ENCODE measurements at regions not wholly inside any gene's neighbourhood (a gene's known extent, or its start where the extent isn't known, plus 50 kb on each side); places are given as distances from the start of the nearest gene placed in this dataset.

DNA sequence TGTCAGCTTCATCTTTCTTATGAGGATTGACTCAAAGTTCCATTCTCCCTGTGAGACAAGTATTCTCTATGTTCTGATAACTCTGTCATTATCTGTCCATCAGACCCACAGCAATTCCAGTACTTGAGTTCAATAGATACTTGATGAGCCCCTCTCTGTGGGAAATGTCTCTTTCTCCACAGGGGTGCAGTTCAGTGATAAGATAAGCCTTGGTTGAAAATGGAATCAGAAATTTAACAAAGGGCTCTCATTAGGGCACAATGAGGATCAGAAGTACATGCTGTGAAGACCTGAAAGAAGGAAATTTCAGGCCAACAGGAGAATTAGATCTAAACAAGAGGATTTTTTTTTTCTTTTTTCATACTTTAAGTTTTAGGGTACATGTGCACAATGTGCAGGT, 737.3 kb downstream of the MTRR start:
- TF ChIP-seq, protein P1, sequence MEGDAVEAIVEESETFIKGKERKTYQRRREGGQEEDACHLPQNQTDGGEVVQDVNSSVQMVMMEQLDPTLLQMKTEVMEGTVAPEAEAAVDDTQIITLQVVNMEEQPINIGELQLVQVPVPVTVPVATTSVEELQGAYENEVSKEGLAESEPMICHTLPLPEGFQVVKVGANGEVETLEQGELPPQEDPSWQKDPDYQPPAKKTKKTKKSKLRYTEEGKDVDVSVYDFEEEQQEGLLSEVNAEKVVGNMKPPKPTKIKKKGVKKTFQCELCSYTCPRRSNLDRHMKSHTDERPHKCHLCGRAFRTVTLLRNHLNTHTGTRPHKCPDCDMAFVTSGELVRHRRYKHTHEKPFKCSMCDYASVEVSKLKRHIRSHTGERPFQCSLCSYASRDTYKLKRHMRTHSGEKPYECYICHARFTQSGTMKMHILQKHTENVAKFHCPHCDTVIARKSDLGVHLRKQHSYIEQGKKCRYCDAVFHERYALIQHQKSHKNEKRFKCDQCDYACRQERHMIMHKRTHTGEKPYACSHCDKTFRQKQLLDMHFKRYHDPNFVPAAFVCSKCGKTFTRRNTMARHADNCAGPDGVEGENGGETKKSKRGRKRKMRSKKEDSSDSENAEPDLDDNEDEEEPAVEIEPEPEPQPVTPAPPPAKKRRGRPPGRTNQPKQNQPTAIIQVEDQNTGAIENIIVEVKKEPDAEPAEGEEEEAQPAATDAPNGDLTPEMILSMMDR (IDR thresholded peaks at IDR 0.05): no peak
- no peak for TF ChIP-seq POLR2A (IDR thresholded peaks at IDR 0.05)
